ENCODE measurements at regions not wholly inside any gene's neighbourhood (a gene's known extent, or its start where the extent isn't known, plus 50 kb on each side); places are given as distances from the start of the nearest gene placed in this dataset.
"Not testable (repeated sequence)": the region's sequence is repeated elsewhere in the genome, so short reads cannot be mapped to it uniquely, and the experiment has no call there.

- no peak for DNase-seq
Measured at GRCh38 chr1:241447031-241447644, 72.4 kb downstream of the FH start.

- DNase-seq: no peak
Measured at GRCh38 chr1:241444836-241445235, 74.7 kb downstream of the FH start.

- no peak for DNase-seq
Measured at GRCh38 chr1:241443561-241443960, 76.0 kb downstream of the FH start.

DNA sequence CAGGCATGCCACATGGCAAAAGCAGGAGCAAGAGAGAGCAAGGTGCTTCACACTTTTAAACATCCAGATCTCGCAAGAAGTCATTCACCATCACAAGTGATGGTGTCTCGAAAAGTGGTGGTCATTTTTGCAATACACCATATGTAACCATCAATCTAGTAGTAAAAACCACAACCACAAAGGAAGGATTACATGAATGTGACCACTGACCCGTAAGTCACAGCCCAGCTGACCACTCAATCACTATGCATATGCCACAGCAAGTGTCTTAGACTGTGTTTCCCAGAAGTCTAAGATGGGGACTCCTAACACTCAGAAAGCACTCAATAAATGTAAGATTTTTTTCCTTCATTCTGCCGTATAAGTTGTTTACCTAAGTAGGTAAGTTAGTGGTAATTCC, 76.9 kb downstream of the FH start:
- no peak for DNase-seq

DNA sequence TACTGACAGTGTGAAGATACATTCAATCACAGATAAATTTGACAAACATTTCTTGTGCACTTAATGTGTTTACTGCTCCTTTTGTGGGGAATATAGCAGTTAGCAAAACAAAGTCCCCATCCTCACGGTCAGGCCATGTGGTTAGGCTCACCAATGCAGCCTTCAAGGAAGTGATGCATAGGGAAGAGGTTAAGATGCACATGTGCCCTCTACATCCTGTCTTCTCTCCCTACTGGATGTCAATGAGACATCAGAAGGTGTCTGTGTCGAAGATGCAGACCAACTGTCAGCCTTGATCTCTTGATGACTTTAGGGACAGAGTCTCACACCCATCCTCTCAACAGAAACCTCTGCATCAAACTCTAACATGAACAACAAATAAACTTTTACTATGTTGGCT, 78.7 kb downstream of the FH start:
- DNase-seq: no peak

DNA sequence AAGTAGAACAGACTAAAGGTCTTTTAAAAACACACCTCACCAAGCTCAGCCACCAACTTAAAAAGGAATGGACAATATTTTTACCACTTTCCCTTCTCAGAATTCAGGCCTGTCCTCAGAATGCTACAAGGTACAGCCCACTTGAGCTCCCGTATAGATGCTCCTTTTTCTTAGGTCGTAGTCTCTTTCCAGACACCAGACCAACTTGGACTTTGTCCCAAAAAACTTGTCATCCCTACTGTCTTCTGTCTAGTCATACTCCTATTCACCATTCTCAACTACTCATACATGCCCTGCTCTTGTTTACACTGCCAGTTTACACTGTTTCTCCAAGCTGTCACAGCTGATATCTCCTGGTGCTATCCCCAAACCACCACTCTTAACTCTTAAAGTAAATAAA, 80.9 kb downstream of the FH start:
- DNase-seq: not testable (repeated sequence)

GRCh38 chr1:241432241-241432640, 75.2 kb upstream of the RGS7 start:
- DNase-seq: no peak

GRCh38 chr1:241425091-241425490, 68.1 kb upstream of the RGS7 start:
- DNase-seq: not testable (repeated sequence)

DNA sequence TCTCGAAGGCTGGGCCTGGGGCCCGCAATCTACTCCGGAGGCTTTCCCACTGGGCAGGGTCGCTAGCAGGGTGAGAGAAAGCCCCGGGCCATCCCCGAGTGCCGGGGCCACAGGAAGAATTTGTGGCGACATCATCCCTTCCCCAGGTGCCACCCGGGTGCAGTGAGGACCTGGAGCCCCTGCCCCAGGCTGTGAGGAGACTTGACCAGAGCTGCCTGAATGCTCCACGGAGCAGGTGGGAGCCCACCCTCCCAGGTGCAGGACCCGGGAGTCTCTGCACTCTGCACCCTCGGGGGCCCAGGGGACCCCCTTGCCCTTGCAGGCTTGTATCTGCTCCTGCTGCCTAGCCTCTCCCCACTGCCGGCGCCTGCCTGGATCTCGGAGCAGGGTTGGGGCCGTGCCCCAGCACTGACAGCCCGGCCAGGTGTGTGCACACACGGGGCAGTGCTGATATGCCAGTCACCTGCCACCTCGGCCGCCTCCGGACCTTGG, 67.5 kb upstream of the RGS7 start:
- DNase-seq: no peak

GRCh38 chr1:241423541-241424479, 66.8 kb upstream of the RGS7 start:
- DNase-seq: peak; percentile 37

- DNase-seq: no peak
Measured at GRCh38 chr1:241422470-241422869, 65.5 kb upstream of the RGS7 start.

DNA sequence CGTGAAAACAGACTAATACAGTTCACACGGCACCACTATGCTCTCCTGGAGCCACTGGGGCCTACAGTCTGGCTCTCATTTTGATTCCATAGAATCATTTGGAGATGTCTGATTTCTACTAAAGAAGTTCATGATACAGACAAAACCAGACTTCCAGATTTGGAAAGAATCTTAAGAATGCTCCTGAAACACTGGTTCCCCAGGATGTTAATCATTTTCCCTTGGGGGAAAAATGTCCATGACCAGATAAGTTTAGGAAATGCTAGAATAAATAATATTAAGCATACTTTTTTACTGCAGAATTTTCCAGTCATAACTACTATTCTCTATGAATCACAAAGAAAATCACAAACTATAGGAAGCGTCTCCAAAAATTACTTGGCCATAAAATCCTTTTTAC, 63.0 kb upstream of the RGS7 start:
- DNase-seq: no peak

- DNase-seq: no peak
Measured at GRCh38 chr1:241417258-241417657, 60.3 kb upstream of the RGS7 start.

- DNase-seq: no peak
Measured at GRCh38 chr1:241413974-241414373, 57.0 kb upstream of the RGS7 start.

DNA sequence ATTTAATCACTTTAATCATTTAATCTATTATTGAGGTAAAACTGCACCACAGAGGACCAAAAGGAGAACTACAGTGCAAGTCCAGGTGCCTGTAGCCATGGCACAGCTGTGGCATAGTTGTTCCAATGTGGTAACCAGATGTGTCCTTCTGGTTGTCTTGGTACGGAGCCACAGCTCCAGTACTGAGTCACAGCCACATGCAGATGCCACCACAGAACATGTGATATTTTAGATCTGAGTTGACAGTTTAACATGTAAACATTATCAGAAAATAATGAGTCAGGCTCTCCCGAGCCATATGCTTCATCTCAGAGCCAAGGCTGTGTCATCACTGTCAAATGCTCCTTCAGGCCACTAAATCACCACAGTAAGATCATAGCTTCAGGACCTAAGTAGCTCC, 56.4 kb upstream of the RGS7 start:
- no peak for DNase-seq

DNA sequence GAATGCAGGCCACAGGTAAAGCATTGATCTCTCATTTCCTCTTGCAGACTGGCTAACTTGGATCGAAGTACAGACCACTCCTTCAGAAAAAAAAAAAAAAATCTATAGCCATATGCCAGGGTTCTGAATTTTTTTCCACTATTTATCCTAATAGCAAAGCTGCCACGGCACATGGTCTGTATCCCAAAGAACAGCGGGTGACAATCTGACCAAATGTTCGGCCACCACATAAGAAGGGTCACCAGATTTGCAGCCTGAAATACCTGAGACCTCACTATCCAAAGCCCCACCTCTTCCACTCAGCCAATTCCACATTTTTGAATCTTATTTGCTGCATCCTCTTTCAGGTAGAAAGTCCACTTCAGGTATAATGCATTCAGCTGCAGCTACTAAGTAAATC, 55.6 kb upstream of the RGS7 start:
- DNase-seq: no peak

DNA sequence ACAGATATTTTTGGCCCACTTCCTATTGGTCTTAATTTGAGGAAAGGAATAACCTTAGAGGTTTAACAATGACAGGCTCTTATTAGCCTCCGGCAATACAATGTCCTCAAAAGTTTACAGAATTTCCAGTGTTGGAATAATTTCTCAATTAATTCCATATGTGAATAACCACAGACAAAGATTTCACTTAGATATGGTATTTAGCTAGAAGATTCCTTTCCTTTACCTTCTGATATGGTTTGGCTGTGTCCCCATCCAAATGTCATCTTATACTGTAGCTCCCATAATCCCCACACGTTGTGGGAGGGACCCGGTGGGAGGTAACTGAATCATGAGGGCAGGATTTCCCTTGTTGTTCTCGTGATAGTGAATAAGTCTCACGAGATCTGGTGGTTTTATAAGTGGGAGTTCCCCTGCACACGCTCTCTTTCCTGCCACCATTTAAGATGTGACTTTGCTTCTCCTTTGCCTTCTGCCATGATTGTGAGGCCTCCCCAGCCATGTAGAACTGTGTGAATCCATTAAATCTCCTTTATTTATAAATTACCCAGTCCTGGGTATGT, 54.9 kb upstream of the RGS7 start:
- no peak for DNase-seq

- no peak for DNase-seq
Measured at GRCh38 chr1:241411056-241411775, 54.2 kb upstream of the RGS7 start.

DNA sequence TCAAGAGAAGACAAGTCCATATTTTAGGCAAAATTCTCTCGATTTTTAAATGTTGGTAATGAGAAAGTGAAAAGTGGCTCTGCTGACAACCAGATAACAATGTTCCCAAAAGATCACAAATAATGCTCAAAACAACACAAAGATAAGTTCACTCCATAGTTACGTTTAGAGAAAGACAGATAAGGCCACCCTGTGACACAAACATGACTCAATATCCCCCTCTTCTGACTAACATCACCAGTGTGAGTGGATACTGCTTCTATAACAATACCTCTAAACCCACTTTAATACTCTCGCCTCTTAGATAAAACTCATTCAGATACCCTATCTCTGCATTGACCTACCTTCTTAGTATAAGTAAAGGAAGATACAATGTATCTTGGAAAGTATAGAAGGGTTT, 51.2 kb upstream of the RGS7 start:
- DNase-seq: no peak
